Endothelial cell of umbilical vein (primary cell): ENCODE measurements at regions not wholly inside any gene's neighbourhood (a gene's known extent, or its start where the extent isn't known, plus 50 kb on each side); places are given as distances from the start of the nearest gene placed in this dataset.

ENCODE experiments used
- BruUV-seq: library from RNA; stranded (reverse); fragments of 400-500 nt; replicated peaks from 2 replicates; lab custom pipeline; 2021; lab: Mats Ljungman, UMichigan
- CTCF ChIA-PET: fragments of 300-600, 350-600 bp; sonication (Branson Sonifier 250); formaldehyde crosslinking; loops from one replicate; lab custom pipeline; 2021; ENCODE audit warnings: antibody characterized with exemption, inconsistent platforms; lab: Charles Lee
- POLR2A ChIA-PET: fragments of 300-600, 350-600 bp; sonication (Branson Sonifier 250); formaldehyde crosslinking; loops from one replicate; lab custom pipeline; 2021; ENCODE audit warnings: antibody characterized with exemption, inconsistent platforms; lab: Charles Lee
- DNase-seq: peaks from one replicate; pipeline ENCODE4 v3.0.0-alpha.2; 2011; ENCODE audit warnings: low read depth, low spot score
- FAIRE-seq: peaks from 2 replicates; lab custom pipeline; 2011; peaks lifted over from hg19 to GRCh38; lab: Jason Lieb, UNC
- H2AFZ ChIP-seq: 2 replicates; pipeline ENCODE4 v1.6.0; 2012; ENCODE audit warnings: low read depth, low read length, control low read depth, inconsistent platforms
- H3K27ac ChIP-seq: 2 replicates; pipeline ENCODE4 v1.5.1; 2011; ENCODE audit warnings: low read depth, mild to moderate bottlenecking, control low read depth, low read length, moderate library complexity; ENCODE audit not compliant: insufficient read depth
- H3K27me3 ChIP-seq, 2 experiments: 2 replicates each; pipeline versions ENCODE4 v1.6.0 to v1.6.1; 2011; ENCODE audit warnings: low read length in 2 of 2, mixed read lengths in 1 of 2; ENCODE audit not compliant: control insufficient read depth in 2 of 2, insufficient read depth in 2 of 2
- H3K36me3 ChIP-seq, 2 experiments: 2 replicates in 1 of 2; 3 replicates in 1 of 2; pipeline ENCODE4 v1.5.1; 2011; ENCODE audit warnings: low read length in 2 of 2, mild to moderate bottlenecking in 1 of 2, moderate library complexity in 1 of 2; ENCODE audit not compliant: control insufficient read depth in 2 of 2, insufficient read depth in 2 of 2; ENCODE audit errors: extremely low read depth in 1 of 2
- H3K4me1 ChIP-seq: 3 replicates; pipeline ENCODE4 v1.5.1; 2011; ENCODE audit warnings: mild to moderate bottlenecking, low read length; ENCODE audit not compliant: control insufficient read depth, insufficient read depth; ENCODE audit errors: extremely low read depth
- H3K4me2 ChIP-seq: 2 replicates; pipeline ENCODE4 v1.6.1; 2011; ENCODE audit warnings: low read length, control low read depth, mixed read lengths; ENCODE audit not compliant: insufficient read depth
- H3K4me3 ChIP-seq, 3 experiments: fragments of 200-600 bp in 1 of 3; sonication (generic), shearing (Covaris generic) in 1 of 3; replicated peaks in 1 of 3; 2 replicates each; pipeline ENCODE4 v1.5.1; 2011 to 2016; ENCODE audit warnings: control low read depth in 3 of 3, low read length in 3 of 3, mild to moderate bottlenecking in 2 of 3, inconsistent platforms in 1 of 3, low read depth in 1 of 3, moderate library complexity in 1 of 3; ENCODE audit not compliant: insufficient read depth in 1 of 3
- H3K79me2 ChIP-seq: 2 replicates; pipeline ENCODE4 v1.6.0; 2012; ENCODE audit warnings: low read length, inconsistent platforms; ENCODE audit not compliant: control insufficient read depth, insufficient read depth
- H3K9ac ChIP-seq: replicated peaks from 2 replicates; pipeline ENCODE3; 2011; ENCODE audit warnings: low read length, control low read depth; ENCODE audit not compliant: insufficient read depth; ENCODE audit errors: extremely low read depth
- H3K9me1 ChIP-seq: replicated peaks from 3 replicates; pipeline ENCODE4 v1.6.0; 2011; ENCODE audit warnings: mild to moderate bottlenecking, low read length; ENCODE audit not compliant: control insufficient read depth, insufficient read depth; ENCODE audit errors: extremely low read depth
- H3K9me3 ChIP-seq: replicated peaks from 2 replicates; pipeline ENCODE4 v1.5.1; 2012; ENCODE audit warnings: low read length, inconsistent platforms; ENCODE audit not compliant: control insufficient read depth, insufficient read depth
- H4K20me1 ChIP-seq: replicated peaks from 2 replicates; pipeline ENCODE3; 2011; ENCODE audit warnings: mild to moderate bottlenecking, low read length; ENCODE audit not compliant: control insufficient read depth, insufficient read depth; ENCODE audit errors: extremely low read depth
- EZH2 ChIP-seq: IDR thresholded peaks from 2 replicates; pipeline ENCODE4 v1.6.1; 2012; ENCODE audit warnings: borderline replicate concordance, low read depth, mild to moderate bottlenecking, moderate library complexity, low read length, inconsistent platforms; ENCODE audit not compliant: severe bottlenecking
- FOS ChIP-seq: IDR thresholded peaks from 2 replicates; pipeline ENCODE4 v1.6.1; 2011; ENCODE audit warnings: mild to moderate bottlenecking, low read length, moderate library complexity, borderline replicate concordance; ENCODE audit not compliant: insufficient read depth
- GATA2 ChIP-seq: IDR thresholded peaks from 2 replicates; pipeline ENCODE4 v1.7.0; 2011; ENCODE audit warnings: low read depth, mild to moderate bottlenecking, moderate library complexity, mixed read lengths, low read length; ENCODE audit not compliant: insufficient read length, insufficient read depth
- JUN ChIP-seq: IDR thresholded peaks from 2 replicates; pipeline ENCODE4 v1.6.1; 2011; ENCODE audit warnings: borderline replicate concordance, low read depth; ENCODE audit not compliant: insufficient read length, insufficient read depth
- MAX ChIP-seq: IDR thresholded peaks from 2 replicates; pipeline ENCODE4 v1.6.1; 2011; ENCODE audit not compliant: insufficient read depth, insufficient read length
- MYC ChIP-seq: IDR thresholded peaks from one replicate; pipeline ENCODE4 v1.6.1; 2011; ENCODE audit warnings: mild to moderate bottlenecking, low read depth, low read length
- POLR2A ChIP-seq: IDR thresholded peaks from 2 replicates; pipeline ENCODE4 v1.6.1; 2012; ENCODE audit warnings: low read depth, mild to moderate bottlenecking, control low read depth, low read length
- POLR2AphosphoS5 ChIP-seq: IDR thresholded peaks from 2 replicates; pipeline ENCODE4 v1.6.1; 2012; ENCODE audit warnings: low read depth, mild to moderate bottlenecking, control low read depth, low read length, moderate library complexity; ENCODE audit not compliant: insufficient read depth
- dilution Hi-C: fragments of 300-500 bp; cut with MboI; formaldehyde crosslinking; loops from one replicate; pipeline ENCODE4 v1.15.0; 2019; ENCODE audit warnings: low sequenced_read_pairs; ENCODE audit not compliant: extremely low pct_ligation_motif_present
- intact Hi-C: fragments of 100-400 bp; cut with micrococcal nuclease; formaldehyde crosslinking; loops from one replicate; pipeline ENCODE4 v1.10.0; 2022
- TF ChIP-seq, protein P1 (sequence below), 2 donors: IDR thresholded peaks; 1 replicate in 1 of 2; 2 replicates in 1 of 2; pipeline ENCODE4 v1.5.1; 2011; ENCODE audit warnings: low read length in 2 of 2, mild to moderate bottlenecking in 2 of 2, moderate library complexity in 2 of 2, control low read depth in 1 of 2, inconsistent platforms in 1 of 2, low read depth in 1 of 2; ENCODE audit not compliant: insufficient read depth in 1 of 2; ENCODE audit errors: extremely low read depth in 1 of 2

- dilution Hi-C loops (no loop called here), intact Hi-C loops (no loop called here)
- no peak for DNase-seq
- TF ChIP-seq POLR2A (no peak), POLR2AphosphoS5 (no peak), JUN (no peak), MAX (no peak), GATA2 (no peak), FOS (no peak), EZH2 (no peak), MYC (no peak)
- TF ChIP-seq, protein P1, sequence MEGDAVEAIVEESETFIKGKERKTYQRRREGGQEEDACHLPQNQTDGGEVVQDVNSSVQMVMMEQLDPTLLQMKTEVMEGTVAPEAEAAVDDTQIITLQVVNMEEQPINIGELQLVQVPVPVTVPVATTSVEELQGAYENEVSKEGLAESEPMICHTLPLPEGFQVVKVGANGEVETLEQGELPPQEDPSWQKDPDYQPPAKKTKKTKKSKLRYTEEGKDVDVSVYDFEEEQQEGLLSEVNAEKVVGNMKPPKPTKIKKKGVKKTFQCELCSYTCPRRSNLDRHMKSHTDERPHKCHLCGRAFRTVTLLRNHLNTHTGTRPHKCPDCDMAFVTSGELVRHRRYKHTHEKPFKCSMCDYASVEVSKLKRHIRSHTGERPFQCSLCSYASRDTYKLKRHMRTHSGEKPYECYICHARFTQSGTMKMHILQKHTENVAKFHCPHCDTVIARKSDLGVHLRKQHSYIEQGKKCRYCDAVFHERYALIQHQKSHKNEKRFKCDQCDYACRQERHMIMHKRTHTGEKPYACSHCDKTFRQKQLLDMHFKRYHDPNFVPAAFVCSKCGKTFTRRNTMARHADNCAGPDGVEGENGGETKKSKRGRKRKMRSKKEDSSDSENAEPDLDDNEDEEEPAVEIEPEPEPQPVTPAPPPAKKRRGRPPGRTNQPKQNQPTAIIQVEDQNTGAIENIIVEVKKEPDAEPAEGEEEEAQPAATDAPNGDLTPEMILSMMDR (IDR thresholded peaks at IDR 0.05; ENCODE audit: extremely low read depth in 1 of 2, insufficient read depth in 1 of 2, low read depth in 1 of 2, low read length in 2 of 2) = no peak
- no TSS peak for BruUV-seq
- H3K4me2 ChIP-seq = no peak overlapping the region
- H3K4me3 ChIP-seq = no peak overlapping the region
- H3K4me1 ChIP-seq = no peaks in the 10 kb centered on the region
- H2AFZ ChIP-seq = no peak overlapping the region
- H3K79me2 ChIP-seq = no peaks in the 10 kb centered on the region
- H3K9me1 ChIP-seq = no peaks in the 10 kb centered on the region
- H3K27me3 ChIP-seq = peaks cover 0 to 5% of the 10 kb centered on the region in 2 experiments
- H3K36me3 ChIP-seq = no peaks in the 10 kb centered on the region
- H3K9me3 ChIP-seq = no peaks in the 10 kb centered on the region
- H3K27ac ChIP-seq = no peak overlapping the region
- no peak overlapping the region for H3K9ac ChIP-seq
- POLR2A ChIA-PET = no interaction called here
- FAIRE-seq = no peak
- no peaks in the 10 kb centered on the region for H4K20me1 ChIP-seq
- CTCF ChIA-PET = interaction anchor here (0.7 to 2.4 kb wide), 5 partner anchors 9 to 45 kb away, joined by 3 to 8 read pairs (median 3); no protein-coding TSS in a partner anchor
Measured at GRCh38 chr2:163456953-163457743, 278.7 kb downstream of the FIGN start.
